Adipocyte (in vitro differentiated cells): ENCODE measurements at regions not wholly inside any gene's neighbourhood (a gene's known extent, or its start where the extent isn't known, plus 50 kb on each side); places are given as distances from the start of the nearest gene placed in this dataset.
"Not testable (repeated sequence)": the region's sequence is repeated elsewhere in the genome, so short reads cannot be mapped to it uniquely, and the experiment has no call there.

Experiments
- DNase-seq: peaks from one replicate; pipeline ENCODE4 v3.0.0-alpha.2; 2015; ENCODE audit warnings: low read depth
- H3K27me3 ChIP-seq: replicated peaks from 2 replicates; pipeline ENCODE4 v1.7.0; 2013; ENCODE audit warnings: mild to moderate bottlenecking, low read length, moderate library complexity; ENCODE audit not compliant: control insufficient read depth, insufficient read depth
- H3K36me3 ChIP-seq: 2 replicates; pipeline ENCODE4 v1.7.0; 2013; ENCODE audit warnings: low read length, mild to moderate bottlenecking, moderate library complexity; ENCODE audit not compliant: control insufficient read depth, insufficient read depth, severe bottlenecking
- H3K4me1 ChIP-seq: 2 replicates; pipeline ENCODE4 v1.7.0; 2013; ENCODE audit warnings: mild to moderate bottlenecking, low read length, moderate library complexity; ENCODE audit not compliant: control insufficient read depth, insufficient read depth
- H3K4me3 ChIP-seq: 2 replicates; pipeline ENCODE4 v1.7.0; 2013; ENCODE audit warnings: mild to moderate bottlenecking, low read length, moderate library complexity
- H3K9ac ChIP-seq: 2 replicates; pipeline ENCODE4 v1.7.0; 2013; ENCODE audit warnings: mild to moderate bottlenecking, low read length, moderate library complexity
- H3K9me3 ChIP-seq: 2 replicates; pipeline ENCODE4 v1.7.0; 2013; ENCODE audit warnings: mild to moderate bottlenecking, low read length, moderate library complexity; ENCODE audit not compliant: control insufficient read depth

DNA sequence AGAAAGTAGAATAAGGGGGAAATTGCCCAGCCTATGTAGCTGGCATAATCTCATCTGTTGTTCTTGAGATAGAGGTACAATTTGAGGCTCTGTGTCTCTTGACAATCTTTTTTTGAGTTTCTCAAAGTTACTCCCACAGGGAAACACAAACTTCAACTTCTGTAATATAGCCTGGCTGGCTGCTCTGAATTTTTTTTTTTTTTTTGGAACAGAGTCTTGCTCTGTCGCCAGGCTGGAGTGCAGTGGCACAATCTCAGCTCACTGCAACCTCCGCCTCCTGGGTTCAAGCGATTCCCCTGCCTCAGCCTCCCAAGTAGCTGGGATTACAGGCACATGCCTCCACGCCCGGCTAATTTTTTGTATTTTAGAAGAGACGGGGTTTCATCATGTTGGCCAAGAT is 1486.8 kb upstream of the WWC1 start:
- not testable (repeated sequence) for H3K27me3 ChIP-seq, H3K36me3 ChIP-seq, H3K9ac ChIP-seq, H3K9me3 ChIP-seq, H3K4me3 ChIP-seq, H3K4me1 ChIP-seq, DNase-seq

DNA sequence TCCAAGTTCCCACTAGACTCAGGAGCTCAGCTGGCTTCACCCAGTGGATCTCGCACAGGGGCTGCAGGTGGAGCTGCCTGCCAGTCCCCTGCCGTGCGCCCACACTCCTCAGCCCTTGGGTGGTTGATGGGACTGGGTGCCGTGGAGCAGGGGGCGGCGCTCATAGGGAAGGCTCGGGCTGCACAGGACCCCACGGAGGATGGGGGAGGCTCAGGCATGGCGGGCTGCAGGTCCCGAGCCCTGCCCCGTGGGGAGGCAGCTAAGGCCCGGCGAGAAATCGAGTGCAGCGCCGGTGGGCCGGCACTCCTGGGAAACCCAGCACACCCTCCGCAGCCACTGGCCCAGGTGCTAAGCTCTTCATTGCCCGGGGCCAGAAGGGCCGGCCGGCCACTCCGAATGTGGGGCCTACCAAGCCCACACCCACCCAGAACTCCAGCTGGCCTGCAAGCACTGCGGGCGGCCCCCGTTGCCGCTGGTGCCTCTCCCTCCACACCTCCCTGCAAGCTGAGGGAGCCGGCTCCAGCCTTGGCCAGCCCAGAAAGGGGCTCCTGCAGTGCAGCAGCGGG is 1481.3 kb upstream of the WWC1 start:
- not testable (repeated sequence) for DNase-seq, H3K36me3 ChIP-seq, H3K9ac ChIP-seq, H3K27me3 ChIP-seq, H3K4me1 ChIP-seq, H3K4me3 ChIP-seq, H3K9me3 ChIP-seq

DNA sequence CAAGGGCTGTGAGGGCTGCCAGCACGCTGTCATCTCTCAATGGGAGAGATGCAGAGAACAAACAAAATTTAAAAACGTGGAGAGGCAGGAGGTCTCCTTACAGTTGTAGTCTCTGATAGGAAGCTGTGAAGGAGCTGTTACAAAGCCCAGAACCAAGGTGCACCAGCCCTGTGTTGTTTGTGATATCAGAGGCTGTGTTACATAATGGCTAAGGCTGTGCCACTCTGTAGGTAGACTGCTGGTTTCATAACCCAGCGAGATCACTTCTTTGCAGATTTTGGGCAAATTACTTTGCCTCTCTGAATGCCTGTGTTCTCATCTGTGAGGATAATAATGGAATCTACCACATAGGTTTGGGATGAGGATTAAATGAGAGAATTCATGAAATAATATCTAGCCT is 1480.7 kb upstream of the WWC1 start:
- Histone ChIP-seq H3K4me1 (no peaks in the 10 kb centered on the region), H3K4me3 (no peak overlapping the region), H3K9me3 (peaks cover 4% of the 10 kb centered on the region), H3K27me3 (no peaks in the 10 kb centered on the region), H3K36me3 (no peaks in the 10 kb centered on the region), H3K9ac (no peak overlapping the region)
- DNase-seq: no peak

DNA sequence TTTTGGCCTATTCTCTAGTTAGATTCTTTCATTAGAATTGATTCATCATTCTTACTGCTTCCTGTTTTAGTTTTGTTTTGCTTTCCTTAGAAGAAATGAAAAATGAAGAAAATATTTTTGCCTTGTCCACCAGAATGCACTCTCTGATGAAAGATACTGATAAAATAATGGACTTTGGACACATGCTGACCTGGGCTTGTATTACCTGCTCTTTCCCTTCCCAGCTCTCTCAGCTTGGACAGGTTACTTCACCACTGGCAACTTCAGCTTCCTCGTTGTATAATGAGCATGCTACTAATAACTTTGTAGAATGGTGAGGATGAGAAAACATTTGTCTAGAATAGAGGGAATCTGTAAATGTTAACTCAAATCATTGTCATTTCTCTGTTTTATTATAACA is 1468.1 kb upstream of the WWC1 start:
- Histone ChIP-seq H3K27me3 (no peaks in the 10 kb centered on the region), H3K36me3 (no peaks in the 10 kb centered on the region), H3K4me3 (no peak overlapping the region), H3K4me1 (no peaks in the 10 kb centered on the region), H3K9ac (no peak overlapping the region), H3K9me3 (no peaks in the 10 kb centered on the region)
- no peak for DNase-seq

DNA sequence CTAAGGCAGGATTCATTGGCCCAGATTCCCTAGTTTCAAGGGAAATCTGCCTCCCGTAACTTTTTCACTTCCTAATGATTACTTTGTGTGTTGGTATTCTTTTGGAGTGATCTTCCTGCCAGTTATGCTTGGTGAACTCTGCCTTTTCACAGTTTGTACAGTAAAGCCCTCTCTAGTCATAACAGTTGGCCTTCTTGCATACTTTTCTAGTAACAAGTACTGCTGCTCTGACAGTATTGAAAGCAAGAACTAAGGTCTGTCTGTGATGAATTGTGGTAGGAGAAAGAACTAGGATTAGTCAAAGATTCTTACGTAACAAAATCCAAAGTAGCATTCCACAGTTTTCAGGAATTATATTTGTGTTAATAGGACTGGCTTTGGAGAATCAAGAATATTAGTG is 1457.2 kb upstream of the WWC1 start:
- Histone ChIP-seq H3K4me3 (no peak overlapping the region), H3K27me3 (no peaks in the 10 kb centered on the region), H3K9me3 (no peaks in the 10 kb centered on the region), H3K4me1 (no peaks in the 10 kb centered on the region), H3K36me3 (no peaks in the 10 kb centered on the region), H3K9ac (no peak overlapping the region)
- DNase-seq: no peak

DNA sequence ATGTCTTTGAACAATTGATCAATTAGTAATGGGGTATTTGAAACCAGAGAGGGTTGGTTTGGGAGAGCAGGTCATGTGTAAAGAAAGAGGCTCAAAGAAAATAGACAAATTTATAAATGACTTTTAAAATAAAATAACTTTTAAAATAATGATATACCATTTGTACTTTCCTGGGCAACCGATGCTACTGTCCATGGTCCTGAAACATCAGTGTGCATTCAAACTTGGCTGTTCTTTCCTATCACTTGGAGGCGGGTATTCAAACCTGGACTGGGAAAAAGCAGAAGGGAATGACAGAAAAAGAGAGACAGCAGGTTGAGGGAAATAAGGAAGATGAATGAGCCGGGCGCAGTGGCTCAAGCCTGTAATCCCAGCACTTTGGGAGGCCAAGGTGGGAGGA is 1446.4 kb upstream of the WWC1 start:
- no peaks in the 10 kb centered on the region for H3K36me3 ChIP-seq
- H3K4me1 ChIP-seq: no peaks in the 10 kb centered on the region
- H3K9me3 ChIP-seq: peaks cover 7% of the 10 kb centered on the region
- H3K4me3 ChIP-seq: no peak overlapping the region
- no peaks in the 10 kb centered on the region for H3K27me3 ChIP-seq
- no peak overlapping the region for H3K9ac ChIP-seq
- DNase-seq: peak; percentile 33

DNA sequence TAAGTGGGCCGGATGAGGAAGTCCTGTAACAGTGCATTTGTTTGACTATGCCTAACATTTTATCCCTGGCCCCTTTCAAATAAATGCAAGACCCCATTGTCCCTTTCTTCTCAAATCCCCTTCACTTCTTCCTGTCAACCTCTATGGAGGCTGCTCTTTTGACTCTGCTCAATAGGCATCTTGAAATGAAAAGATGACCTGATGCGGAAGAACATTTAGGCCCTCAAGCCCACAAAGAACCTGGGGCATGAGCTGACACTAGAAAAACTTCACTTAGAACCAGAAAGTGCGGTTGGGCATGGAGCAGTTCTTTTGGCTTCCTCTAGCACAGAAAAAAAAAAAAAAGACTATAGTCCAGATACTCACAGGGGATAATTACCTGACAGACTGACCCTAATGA is 1434.7 kb upstream of the WWC1 start:
- Histone ChIP-seq H3K9me3 (no peaks in the 10 kb centered on the region), H3K4me3 (no peak overlapping the region), H3K27me3 (no peaks in the 10 kb centered on the region), H3K9ac (no peak overlapping the region), H3K36me3 (no peaks in the 10 kb centered on the region), H3K4me1 (no peaks in the 10 kb centered on the region)
- no peak for DNase-seq

DNA sequence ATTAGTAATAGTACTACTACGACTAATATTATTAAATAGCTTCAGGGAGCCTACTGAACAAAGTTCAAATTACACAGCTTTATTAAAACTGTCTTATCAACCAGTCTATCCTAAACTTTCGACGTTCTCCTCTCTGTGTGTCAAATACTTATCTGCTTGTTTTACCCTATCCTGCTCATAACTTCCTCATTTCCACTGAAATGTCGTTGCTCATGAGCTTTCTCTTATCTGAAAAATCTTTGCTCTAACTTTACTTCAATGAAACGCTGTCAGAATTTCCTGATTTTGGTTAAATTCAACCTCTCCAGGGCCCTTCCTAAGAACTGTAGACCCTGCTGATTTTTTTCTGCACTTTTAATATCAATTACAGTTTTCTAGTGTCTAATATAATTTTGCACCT is 1431.0 kb upstream of the WWC1 start:
- no peaks in the 10 kb centered on the region for H3K9me3 ChIP-seq
- no peak overlapping the region for H3K9ac ChIP-seq
- no peak for DNase-seq
- no peaks in the 10 kb centered on the region for H3K36me3 ChIP-seq
- H3K4me1 ChIP-seq: no peaks in the 10 kb centered on the region
- H3K27me3 ChIP-seq: no peaks in the 10 kb centered on the region
- no peak overlapping the region for H3K4me3 ChIP-seq

DNA sequence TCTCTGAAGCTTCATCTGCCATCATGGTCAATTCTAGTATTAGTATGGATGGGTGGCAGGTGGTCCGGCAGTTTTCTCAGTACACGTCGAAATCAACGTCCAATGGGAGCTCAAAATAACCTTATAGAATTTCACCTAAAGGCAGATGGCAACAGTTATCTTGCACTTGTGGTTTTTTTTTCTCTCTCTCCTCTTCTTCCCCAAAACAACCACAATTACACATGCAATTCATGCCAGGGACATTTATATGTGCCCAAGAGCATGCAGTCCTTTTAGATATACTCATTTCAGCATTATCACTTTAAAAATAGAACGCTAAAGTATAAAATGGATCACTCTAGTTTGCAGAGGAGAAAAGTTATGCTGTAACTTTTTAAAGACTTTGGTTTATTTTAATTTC is 1428.9 kb upstream of the WWC1 start:
- Histone ChIP-seq H3K36me3 (no peaks in the 10 kb centered on the region), H3K4me1 (no peaks in the 10 kb centered on the region), H3K27me3 (no peaks in the 10 kb centered on the region), H3K9me3 (no peaks in the 10 kb centered on the region), H3K4me3 (no peak overlapping the region), H3K9ac (no peak overlapping the region)
- DNase-seq: no peak

DNA sequence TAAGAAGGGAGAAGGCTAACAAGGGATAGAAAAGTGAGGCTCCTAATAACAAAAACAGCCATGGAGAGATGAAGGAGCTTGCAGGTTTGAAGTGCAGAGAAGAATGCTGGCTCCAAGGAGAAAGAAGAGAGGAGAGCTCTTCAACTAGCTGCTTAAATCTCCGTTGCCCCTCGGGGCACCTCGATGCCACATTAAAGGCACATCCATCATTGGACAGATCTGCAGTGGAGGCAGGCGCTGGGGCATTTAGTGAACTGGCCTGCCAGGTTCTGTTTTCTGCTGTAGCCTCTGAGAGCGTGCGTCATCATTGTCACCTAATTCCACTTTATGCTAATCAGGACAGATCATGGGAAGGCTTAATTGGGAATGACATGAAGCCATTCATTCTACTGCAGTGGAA is 1426.2 kb upstream of the WWC1 start:
- no peak overlapping the region for H3K9ac ChIP-seq
- H3K27me3 ChIP-seq: no peaks in the 10 kb centered on the region
- no peak overlapping the region for H3K4me3 ChIP-seq
- DNase-seq: no peak
- H3K4me1 ChIP-seq: no peaks in the 10 kb centered on the region
- H3K36me3 ChIP-seq: no peaks in the 10 kb centered on the region
- H3K9me3 ChIP-seq: no peaks in the 10 kb centered on the region

DNA sequence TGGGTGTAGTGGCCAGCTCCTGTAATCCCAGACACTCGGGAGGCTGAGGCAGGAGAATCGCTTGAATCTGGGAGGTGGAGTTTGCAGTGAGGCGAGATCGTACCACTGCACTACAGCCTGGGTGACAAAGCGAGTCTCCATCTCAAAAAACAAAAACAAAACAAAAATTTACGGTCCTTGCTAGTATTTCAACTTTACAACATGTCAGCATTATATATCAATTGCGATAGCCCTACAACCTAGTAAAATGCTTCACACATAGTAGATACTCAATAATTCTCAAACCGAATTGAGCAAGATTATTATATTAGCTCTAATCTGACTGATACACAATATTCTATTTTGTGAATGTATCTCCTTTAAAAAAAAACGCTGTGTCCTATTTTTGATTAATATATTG is 1411.0 kb upstream of the WWC1 start:
- Histone ChIP-seq H3K36me3 (no peaks in the 10 kb centered on the region), H3K9ac (no peak overlapping the region), H3K4me3 (no peak overlapping the region), H3K9me3 (no peaks in the 10 kb centered on the region), H3K4me1 (no peaks in the 10 kb centered on the region), H3K27me3 (no peaks in the 10 kb centered on the region)
- no peak for DNase-seq

DNA sequence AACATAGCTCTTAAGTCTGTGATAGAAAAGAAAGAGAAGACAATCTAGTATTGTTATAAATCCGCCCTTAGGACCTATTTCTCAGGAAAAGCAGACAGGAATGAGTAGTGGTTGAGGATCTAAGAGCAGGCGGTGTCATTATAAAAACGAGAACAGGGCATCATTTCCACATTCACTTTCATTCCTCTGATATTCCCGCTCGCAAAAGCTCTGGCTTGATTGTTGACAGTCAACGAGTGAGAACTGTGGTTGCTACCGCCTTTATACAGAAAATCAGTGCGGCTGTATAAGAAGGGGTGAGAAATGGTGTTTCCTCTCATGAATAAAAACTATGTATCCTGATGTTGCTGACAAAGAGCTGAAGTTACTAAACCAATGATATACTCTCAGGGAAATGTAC is 1409.6 kb upstream of the WWC1 start:
- no peak overlapping the region for H3K4me3 ChIP-seq
- H3K9ac ChIP-seq: no peak overlapping the region
- no peaks in the 10 kb centered on the region for H3K9me3 ChIP-seq
- H3K4me1 ChIP-seq: no peaks in the 10 kb centered on the region
- DNase-seq: no peak
- H3K27me3 ChIP-seq: no peaks in the 10 kb centered on the region
- no peaks in the 10 kb centered on the region for H3K36me3 ChIP-seq
